HL-60 (cell line): ENCODE measurements at regions not wholly inside any gene's neighbourhood (a gene's known extent, or its start where the extent isn't known, plus 50 kb on each side); places are given as distances from the start of the nearest gene placed in this dataset.

ENCODE experiments used
- DNase-seq, 2 experiments: peaks; one replicate each; pipeline ENCODE4 v3.0.0-alpha.2; 2010 to 2020; ENCODE audit warnings: low read depth in 1 of 2, low spot score in 1 of 2
- H3K27ac ChIP-seq: fragments of 250-450 bp; sonication (Bioruptor Pico); replicated peaks from 2 replicates; pipeline ENCODE4 v1.5.1; 2020; ENCODE audit warnings: mild to moderate bottlenecking, moderate library complexity
- H3K27me3 ChIP-seq: fragments of 250-450 bp; sonication (Bioruptor Pico); 2 replicates; pipeline ENCODE4 v1.5.1; 2021; ENCODE audit warnings: mild to moderate bottlenecking, moderate library complexity; ENCODE audit not compliant: insufficient read depth, poor library complexity, severe bottlenecking
- H3K4me3 ChIP-seq: replicated peaks from 2 replicates; pipeline ENCODE4 v1.5.1; 2011; ENCODE audit warnings: mild to moderate bottlenecking, control low read depth, low read length; ENCODE audit not compliant: insufficient read depth
- GABPA ChIP-seq: IDR thresholded peaks from 2 replicates; pipeline ENCODE4 v1.6.1; 2012; ENCODE audit warnings: low read depth
- POLR2AphosphoS5 ChIP-seq: IDR thresholded peaks from 2 replicates; pipeline ENCODE4 v1.6.1; 2012; ENCODE audit warnings: low read depth
- SPI1 ChIP-seq: IDR thresholded peaks from 2 replicates; pipeline ENCODE4 v1.6.1; 2012; ENCODE audit warnings: low read depth, mild to moderate bottlenecking, borderline replicate concordance
- TF ChIP-seq, protein P1 (sequence below): IDR thresholded peaks from one replicate; pipeline ENCODE4 v1.5.1; 2011; ENCODE audit warnings: low read length, control low read depth, inconsistent platforms; ENCODE audit not compliant: insufficient read depth
- TF ChIP-seq, protein P2 (sequence below): IDR thresholded peaks from 2 replicates; pipeline ENCODE4 v1.6.1; 2012; ENCODE audit warnings: low read depth; ENCODE audit not compliant: insufficient replicate concordance

DNA sequence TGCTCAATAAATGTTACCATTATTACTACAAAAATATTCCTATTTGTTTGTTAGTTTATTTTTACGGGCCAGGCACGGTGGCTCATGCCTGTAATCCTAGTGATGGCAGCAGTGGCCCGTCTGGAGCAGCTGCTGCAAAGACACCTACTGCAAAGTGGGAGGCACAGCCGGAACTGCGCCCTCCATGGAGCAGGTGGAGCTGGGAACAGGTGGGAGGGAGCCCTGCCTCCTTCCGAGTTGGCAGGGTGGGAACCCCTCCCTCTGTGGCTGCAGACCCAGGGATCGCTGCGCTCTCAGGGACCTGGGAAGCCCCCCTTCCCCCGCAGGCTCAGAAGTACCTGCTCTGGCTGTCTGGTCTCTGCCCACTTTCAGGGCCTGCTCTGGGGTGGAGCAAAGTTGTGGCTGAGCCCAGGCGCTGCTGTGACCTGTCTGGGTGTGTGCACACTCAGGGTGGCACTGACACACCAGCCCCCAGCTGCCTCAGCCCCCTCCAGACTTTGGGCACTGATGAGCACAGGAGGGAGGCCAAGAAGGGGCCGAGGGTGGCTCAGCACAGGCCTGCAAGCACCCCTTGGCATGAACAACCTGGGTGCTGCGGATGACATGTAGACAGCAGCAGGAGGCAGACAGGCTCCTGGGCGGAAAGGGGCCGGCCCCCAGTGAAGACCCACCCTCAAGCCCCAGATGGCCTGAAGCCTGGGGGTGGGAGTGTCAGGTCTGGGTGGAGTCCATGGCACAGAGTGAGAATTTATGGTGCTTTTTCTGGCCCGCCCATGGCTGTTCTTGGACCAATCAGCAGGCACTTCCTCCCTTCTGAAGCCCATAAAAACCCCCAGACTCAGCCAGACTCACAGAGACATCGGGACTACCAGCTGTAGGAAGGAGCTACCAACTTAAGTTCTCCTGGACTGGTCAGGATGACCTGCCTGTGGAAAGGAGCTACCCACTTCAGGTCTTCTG is 103.7 kb upstream of the CLMP start:
- no peak overlapping the region for H3K27ac ChIP-seq
- TF ChIP-seq, protein P1, sequence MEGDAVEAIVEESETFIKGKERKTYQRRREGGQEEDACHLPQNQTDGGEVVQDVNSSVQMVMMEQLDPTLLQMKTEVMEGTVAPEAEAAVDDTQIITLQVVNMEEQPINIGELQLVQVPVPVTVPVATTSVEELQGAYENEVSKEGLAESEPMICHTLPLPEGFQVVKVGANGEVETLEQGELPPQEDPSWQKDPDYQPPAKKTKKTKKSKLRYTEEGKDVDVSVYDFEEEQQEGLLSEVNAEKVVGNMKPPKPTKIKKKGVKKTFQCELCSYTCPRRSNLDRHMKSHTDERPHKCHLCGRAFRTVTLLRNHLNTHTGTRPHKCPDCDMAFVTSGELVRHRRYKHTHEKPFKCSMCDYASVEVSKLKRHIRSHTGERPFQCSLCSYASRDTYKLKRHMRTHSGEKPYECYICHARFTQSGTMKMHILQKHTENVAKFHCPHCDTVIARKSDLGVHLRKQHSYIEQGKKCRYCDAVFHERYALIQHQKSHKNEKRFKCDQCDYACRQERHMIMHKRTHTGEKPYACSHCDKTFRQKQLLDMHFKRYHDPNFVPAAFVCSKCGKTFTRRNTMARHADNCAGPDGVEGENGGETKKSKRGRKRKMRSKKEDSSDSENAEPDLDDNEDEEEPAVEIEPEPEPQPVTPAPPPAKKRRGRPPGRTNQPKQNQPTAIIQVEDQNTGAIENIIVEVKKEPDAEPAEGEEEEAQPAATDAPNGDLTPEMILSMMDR = no peak
- TF ChIP-seq, protein P2, sequence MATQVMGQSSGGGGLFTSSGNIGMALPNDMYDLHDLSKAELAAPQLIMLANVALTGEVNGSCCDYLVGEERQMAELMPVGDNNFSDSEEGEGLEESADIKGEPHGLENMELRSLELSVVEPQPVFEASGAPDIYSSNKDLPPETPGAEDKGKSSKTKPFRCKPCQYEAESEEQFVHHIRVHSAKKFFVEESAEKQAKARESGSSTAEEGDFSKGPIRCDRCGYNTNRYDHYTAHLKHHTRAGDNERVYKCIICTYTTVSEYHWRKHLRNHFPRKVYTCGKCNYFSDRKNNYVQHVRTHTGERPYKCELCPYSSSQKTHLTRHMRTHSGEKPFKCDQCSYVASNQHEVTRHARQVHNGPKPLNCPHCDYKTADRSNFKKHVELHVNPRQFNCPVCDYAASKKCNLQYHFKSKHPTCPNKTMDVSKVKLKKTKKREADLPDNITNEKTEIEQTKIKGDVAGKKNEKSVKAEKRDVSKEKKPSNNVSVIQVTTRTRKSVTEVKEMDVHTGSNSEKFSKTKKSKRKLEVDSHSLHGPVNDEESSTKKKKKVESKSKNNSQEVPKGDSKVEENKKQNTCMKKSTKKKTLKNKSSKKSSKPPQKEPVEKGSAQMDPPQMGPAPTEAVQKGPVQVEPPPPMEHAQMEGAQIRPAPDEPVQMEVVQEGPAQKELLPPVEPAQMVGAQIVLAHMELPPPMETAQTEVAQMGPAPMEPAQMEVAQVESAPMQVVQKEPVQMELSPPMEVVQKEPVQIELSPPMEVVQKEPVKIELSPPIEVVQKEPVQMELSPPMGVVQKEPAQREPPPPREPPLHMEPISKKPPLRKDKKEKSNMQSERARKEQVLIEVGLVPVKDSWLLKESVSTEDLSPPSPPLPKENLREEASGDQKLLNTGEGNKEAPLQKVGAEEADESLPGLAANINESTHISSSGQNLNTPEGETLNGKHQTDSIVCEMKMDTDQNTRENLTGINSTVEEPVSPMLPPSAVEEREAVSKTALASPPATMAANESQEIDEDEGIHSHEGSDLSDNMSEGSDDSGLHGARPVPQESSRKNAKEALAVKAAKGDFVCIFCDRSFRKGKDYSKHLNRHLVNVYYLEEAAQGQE = no peak
- TF ChIP-seq POLR2AphosphoS5 = no peak
- no peak for TF ChIP-seq GABPA
- no peak for TF ChIP-seq SPI1
- no peak overlapping the region for H3K4me3 ChIP-seq
- H3K27me3 ChIP-seq = peaks cover 18% of the 10 kb centered on the region
- DNase-seq = no peak

DNA sequence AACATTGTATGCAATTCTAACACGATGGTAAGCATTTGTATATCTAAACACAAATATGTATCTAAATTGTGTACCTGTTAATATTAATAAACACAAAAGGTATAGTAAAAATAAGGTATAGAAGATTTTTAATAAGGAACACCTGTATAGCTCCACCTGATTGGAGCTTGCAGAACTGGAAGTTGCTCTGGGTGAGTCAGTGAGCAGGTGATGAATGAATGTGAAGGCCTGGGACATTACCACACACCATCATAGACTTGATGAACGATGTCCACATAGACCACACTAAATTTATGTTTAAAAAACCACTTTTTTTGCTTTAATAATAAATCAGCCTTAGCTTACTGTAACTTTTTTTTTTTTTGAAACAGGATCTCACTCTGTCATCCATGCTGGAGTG is 97.6 kb upstream of the CLMP start:
- TF ChIP-seq, protein P2 = no peak
- TF ChIP-seq SPI1 (no peak), POLR2AphosphoS5 (no peak), GABPA (no peak)
- TF ChIP-seq, protein P1 = no peak
- H3K27me3 ChIP-seq = peaks cover 3% of the 10 kb centered on the region
- no peak for DNase-seq
- no peak overlapping the region for H3K4me3 ChIP-seq
- H3K27ac ChIP-seq = no peak overlapping the region

DNA sequence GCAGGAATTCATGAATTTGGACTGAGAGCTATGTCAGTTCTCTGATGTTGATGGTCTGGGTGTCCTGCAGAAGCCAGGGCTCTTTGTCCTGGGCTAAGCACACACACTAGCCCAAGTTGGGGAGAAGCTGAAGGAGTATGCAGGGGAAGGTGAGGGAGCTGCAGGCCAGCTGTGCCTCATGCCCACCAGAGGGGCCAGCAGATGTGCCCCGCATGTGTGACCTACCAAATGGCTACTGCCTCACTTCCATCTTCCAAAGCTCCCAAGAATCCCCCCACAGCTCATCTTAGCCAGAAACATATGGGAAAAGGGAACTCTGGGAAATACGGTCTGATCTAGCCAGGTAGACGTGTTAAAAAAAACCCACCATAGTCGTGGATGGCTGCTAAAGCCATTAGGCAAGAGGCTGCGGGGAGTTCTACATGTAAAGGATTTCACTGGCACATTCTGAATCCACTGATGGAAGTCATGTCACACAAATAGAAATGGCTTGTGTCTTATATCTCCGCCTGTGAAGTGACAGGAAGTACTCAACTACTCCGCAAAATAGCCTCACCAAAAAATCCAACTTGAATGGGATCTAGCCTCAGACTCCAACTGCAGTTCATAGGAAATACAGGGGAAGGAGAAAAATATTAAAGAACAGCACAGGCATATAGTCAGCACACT is 96.3 kb upstream of the CLMP start:
- TF ChIP-seq, protein P2 = no peak
- TF ChIP-seq GABPA = no peak

More for the DNA sequence above, 96.3 kb upstream of the CLMP start:
- H3K27ac ChIP-seq = no peak overlapping the region
- no peak overlapping the region for H3K4me3 ChIP-seq
- no peak for DNase-seq
- H3K27me3 ChIP-seq = peaks cover under 1% of the 10 kb centered on the region
